ENCODE measurements at regions not wholly inside any gene's neighbourhood (a gene's known extent, or its start where the extent isn't known, plus 50 kb on each side); places are given as distances from the start of the nearest gene placed in this dataset.
"Not testable (repeated sequence)": the region's sequence is repeated elsewhere in the genome, so short reads cannot be mapped to it uniquely, and the experiment has no call there.

DNA sequence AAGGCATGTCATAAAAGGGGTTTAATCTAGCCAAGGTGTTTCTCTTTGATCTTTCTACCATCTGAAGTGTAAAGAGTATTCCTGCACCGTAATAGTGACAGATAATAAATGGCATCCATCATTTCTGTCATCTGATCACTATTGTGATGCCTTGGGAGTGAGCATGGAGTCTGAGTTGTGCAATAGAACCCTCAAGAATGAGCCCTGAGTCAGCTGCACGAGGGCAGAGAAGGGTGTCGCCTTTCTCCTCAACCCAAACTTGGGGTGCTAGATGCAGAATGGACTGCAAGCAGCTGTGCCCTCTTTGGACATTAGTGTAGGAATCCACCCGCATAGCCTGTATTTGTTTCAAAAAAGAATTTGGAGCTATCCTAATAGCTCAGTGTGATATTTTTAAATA lies 115.2 kb downstream of the ZNF37A start:
- no peaks in the 10 kb centered on the region for H3K27me3 ChIP-seq (ENCODE audit: control insufficient read depth, insufficient read depth, low read length)
- no peak overlapping the region for H3K9ac ChIP-seq (ENCODE audit: low read depth, low read length)
- no peaks in the 10 kb centered on the region for H3K9me3 ChIP-seq (replicated peaks; ENCODE audit: low read length)
- H3K36me3 ChIP-seq (ENCODE audit: insufficient read depth, low read length): no peaks in the 10 kb centered on the region
- no peaks in the 10 kb centered on the region for H3K4me1 ChIP-seq (ENCODE audit: control insufficient read depth, insufficient read depth, low read length)
- no peak overlapping the region for H3K4me3 ChIP-seq (ENCODE audit: low read length)
- no peak overlapping the region for H3K4me2 ChIP-seq (ENCODE audit: low read length)

DNA sequence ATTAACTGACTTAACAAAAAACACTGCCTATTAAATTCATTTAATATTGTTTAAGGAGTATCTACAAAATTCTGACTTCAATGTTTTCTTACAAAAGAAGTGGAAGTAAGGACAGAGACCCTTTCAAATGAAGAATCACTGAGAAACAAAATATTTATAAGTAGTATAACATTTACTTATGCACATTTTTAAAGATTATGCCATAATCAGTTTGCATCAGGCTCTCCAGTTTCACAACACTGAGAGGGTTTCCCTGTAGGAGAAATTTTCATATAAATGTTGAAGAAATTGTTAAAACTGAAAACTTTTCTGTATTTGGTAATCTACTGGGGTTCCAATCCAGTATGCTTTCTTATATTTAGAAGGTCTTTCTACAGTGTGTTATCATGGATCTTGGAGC lies 115.6 kb downstream of the ZNF37A start:
- not testable (repeated sequence) for H3K27me3 ChIP-seq (ENCODE audit: control insufficient read depth, insufficient read depth, low read length); H3K9ac ChIP-seq (ENCODE audit: low read depth, low read length); H3K36me3 ChIP-seq (ENCODE audit: insufficient read depth, low read length); H3K9me3 ChIP-seq (replicated peaks; ENCODE audit: low read length); H3K4me1 ChIP-seq (ENCODE audit: control insufficient read depth, insufficient read depth, low read length); H3K4me3 ChIP-seq (ENCODE audit: low read length); H3K4me2 ChIP-seq (ENCODE audit: low read length)

DNA sequence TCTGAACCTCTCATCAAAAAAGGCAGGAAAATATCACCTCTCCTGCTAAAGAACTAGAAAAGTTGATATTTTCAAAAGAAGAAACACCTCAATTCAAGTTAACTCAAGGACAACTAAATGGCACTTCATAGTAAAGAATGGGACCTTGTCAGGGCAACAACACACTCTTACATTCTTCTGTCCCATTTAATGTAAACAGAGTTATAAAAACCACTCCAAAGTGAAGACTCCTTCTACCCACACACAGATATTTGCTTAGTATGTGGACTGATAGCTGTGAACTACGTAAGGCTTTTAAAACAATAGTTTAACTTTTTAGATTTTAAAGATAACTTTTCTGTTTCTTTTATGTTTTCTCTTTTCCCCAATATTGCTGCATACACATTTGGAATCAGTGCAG lies 118.3 kb downstream of the ZNF37A start:
- no peak overlapping the region for H3K4me2 ChIP-seq (ENCODE audit: low read length)
- no peaks in the 10 kb centered on the region for H3K27me3 ChIP-seq (ENCODE audit: control insufficient read depth, insufficient read depth, low read length)
- no peaks in the 10 kb centered on the region for H3K9me3 ChIP-seq (replicated peaks; ENCODE audit: low read length)
- no peaks in the 10 kb centered on the region for H3K36me3 ChIP-seq (ENCODE audit: insufficient read depth, low read length)
- H3K4me1 ChIP-seq (ENCODE audit: control insufficient read depth, insufficient read depth, low read length): no peaks in the 10 kb centered on the region
- no peak overlapping the region for H3K9ac ChIP-seq (ENCODE audit: low read depth, low read length)
- no peak overlapping the region for H3K4me3 ChIP-seq (ENCODE audit: low read length)

DNA sequence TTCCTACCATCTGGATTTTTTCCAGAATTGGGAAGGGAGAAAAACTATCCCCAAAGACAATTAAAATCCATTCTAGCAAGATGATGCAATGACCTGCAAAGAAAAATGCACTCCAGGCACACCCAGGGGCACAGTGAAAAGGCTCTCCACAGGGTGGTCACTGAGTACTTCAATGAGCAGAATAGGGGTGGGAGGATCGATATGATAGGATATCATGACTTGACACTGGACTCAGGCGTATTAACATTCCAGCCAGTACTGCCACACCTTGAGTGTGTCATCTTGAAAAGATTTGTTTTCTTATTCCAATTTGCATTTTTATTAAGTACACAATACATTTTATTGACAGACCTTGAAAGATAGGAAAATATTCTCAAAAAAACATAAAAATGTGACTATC lies 132.2 kb downstream of the ZNF37A start:
- H3K27me3 ChIP-seq (ENCODE audit: control insufficient read depth, insufficient read depth, low read length): no peaks in the 10 kb centered on the region
- H3K4me2 ChIP-seq (ENCODE audit: low read length): no peak overlapping the region
- no peak overlapping the region for H3K4me3 ChIP-seq (ENCODE audit: low read length)
- no peaks in the 10 kb centered on the region for H3K4me1 ChIP-seq (ENCODE audit: control insufficient read depth, insufficient read depth, low read length)
- no peak overlapping the region for H3K9ac ChIP-seq (ENCODE audit: low read depth, low read length)
- H3K9me3 ChIP-seq (replicated peaks; ENCODE audit: low read length): peaks cover 2% of the 10 kb centered on the region
- no peaks in the 10 kb centered on the region for H3K36me3 ChIP-seq (ENCODE audit: insufficient read depth, low read length)

DNA sequence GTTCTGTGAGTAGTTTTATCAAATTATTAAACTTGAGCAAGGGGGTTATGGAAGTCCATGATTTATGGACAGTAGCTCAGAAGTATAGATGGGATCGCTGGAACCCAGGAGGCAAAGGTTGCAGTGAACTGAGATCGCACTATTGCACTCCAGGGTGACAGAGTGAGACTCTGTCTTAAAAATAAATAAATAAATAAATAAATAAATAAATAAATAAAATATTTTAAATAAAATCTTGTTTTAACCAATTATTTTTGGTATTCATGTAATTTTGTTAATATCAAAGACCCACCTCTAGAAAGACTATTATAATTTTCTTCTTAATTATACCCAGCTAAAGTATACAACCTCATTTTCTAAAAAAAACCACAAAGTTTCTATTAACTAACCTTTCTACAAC lies 134.3 kb downstream of the ZNF37A start:
- Histone ChIP-seq H3K4me1 (ENCODE audit: control insufficient read depth, insufficient read depth, low read length) (no peaks in the 10 kb centered on the region), H3K4me2 (ENCODE audit: low read length) (no peak overlapping the region), H3K4me3 (ENCODE audit: low read length) (no peak overlapping the region), H3K27me3 (ENCODE audit: control insufficient read depth, insufficient read depth, low read length) (no peaks in the 10 kb centered on the region), H3K36me3 (ENCODE audit: insufficient read depth, low read length) (no peaks in the 10 kb centered on the region), H3K9me3 (replicated peaks; ENCODE audit: low read length) (peaks cover 2% of the 10 kb centered on the region), H3K9ac (ENCODE audit: low read depth, low read length) (no peak overlapping the region)

DNA sequence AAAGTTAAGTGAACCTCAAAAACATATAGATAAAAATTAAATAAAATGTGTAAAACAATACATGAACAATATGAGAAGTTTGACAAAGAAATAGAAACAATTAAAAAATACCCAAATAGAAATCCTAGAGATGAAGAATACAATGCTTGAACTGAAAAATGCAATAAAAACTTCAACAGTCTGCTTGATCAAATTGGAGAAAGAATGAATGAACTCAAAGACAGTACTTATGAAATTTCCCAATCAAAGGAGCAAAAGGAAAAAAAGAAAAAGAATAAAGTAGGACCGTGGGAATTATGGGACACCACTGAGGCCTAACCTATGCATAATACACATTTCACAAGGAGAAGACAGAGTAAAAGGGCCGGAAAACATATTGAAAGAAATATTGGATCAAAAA lies 144.3 kb downstream of the ZNF37A start:
- H3K36me3 ChIP-seq (ENCODE audit: insufficient read depth, low read length); H3K27me3 ChIP-seq (ENCODE audit: control insufficient read depth, insufficient read depth, low read length); H3K4me2 ChIP-seq (ENCODE audit: low read length); H3K9me3 ChIP-seq (replicated peaks; ENCODE audit: low read length); H3K4me3 ChIP-seq (ENCODE audit: low read length); H3K9ac ChIP-seq (ENCODE audit: low read depth, low read length); H3K4me1 ChIP-seq (ENCODE audit: control insufficient read depth, insufficient read depth, low read length): not testable (repeated sequence)

DNA sequence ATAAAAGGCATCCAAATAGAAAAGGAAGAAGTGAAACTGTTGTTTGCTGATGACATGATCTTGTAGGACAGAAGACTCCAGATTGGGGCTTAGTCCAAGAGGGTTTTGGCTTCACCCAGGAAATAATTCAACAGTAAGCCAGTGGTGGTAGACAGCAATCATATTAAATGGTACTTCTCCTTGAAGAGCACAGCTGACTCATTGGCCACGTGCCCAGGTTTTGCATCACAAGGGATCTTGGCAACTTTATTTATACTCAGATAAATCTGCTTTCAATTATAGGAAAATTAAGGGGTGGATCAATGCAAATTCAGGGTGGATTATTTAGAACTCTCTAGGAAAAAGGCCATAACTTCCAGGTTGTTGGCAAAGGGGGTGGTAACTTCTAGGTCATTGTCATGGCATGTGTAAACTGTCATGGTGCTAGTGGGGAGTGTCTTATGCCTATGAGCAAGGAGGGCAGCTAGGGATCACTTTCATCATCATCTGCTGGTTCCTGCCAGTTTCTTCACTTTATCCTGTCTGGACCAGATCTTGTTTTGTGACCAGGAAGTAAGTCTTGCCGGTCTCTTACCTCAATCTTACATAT lies 148.0 kb downstream of the ZNF37A start:
- H3K9ac ChIP-seq (ENCODE audit: low read depth, low read length); H3K4me1 ChIP-seq (ENCODE audit: control insufficient read depth, insufficient read depth, low read length); H3K27me3 ChIP-seq (ENCODE audit: control insufficient read depth, insufficient read depth, low read length); H3K4me2 ChIP-seq (ENCODE audit: low read length); H3K9me3 ChIP-seq (replicated peaks; ENCODE audit: low read length); H3K36me3 ChIP-seq (ENCODE audit: insufficient read depth, low read length); H3K4me3 ChIP-seq (ENCODE audit: low read length): not testable (repeated sequence)

DNA sequence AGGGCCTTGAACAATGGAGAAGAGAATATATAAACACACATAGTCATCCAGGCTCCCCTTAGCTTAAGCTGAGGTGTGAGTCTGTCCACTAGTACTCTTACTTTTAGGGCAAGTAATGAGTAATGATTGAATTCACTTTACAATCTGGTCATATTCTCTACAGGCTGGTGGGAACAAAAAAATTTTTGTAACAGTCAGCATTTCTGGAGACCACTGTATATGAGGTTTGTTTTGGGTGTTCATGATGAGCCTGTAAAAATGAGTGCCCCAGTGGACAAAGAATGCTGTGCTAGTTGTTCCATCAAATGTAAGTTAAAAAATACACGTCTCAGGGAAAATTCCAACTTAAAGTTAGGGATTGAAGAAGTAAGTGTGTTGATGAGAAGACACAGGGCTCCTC lies 154.0 kb downstream of the ZNF37A start:
- H3K36me3 ChIP-seq (ENCODE audit: insufficient read depth, low read length); H3K4me1 ChIP-seq (ENCODE audit: control insufficient read depth, insufficient read depth, low read length); H3K4me2 ChIP-seq (ENCODE audit: low read length); H3K4me3 ChIP-seq (ENCODE audit: low read length); H3K9me3 ChIP-seq (replicated peaks; ENCODE audit: low read length); H3K9ac ChIP-seq (ENCODE audit: low read depth, low read length); H3K27me3 ChIP-seq (ENCODE audit: control insufficient read depth, insufficient read depth, low read length): not testable (repeated sequence)

DNA sequence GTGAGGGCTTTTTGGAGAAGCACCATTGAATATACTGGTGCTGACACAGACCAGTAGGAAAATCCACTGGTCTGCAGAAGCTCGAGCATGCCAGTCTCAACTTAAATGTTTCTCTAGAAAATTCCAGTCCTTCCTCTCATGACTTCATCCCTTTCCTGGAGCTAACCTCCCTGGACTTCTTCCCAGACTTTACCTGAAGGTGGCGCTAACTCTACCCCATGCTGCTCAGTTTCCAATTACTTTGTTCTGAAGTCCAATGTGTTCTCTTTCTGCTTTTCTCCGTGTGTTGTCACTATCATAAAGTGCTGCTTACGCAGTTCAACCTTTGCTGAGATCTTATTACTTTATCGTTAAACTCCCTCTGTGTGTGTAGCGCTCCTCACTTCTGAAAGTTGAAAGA lies 158.4 kb downstream of the ZNF37A start:
- H3K9ac ChIP-seq (ENCODE audit: low read depth, low read length); H3K4me1 ChIP-seq (ENCODE audit: control insufficient read depth, insufficient read depth, low read length); H3K9me3 ChIP-seq (replicated peaks; ENCODE audit: low read length); H3K27me3 ChIP-seq (ENCODE audit: control insufficient read depth, insufficient read depth, low read length); H3K4me3 ChIP-seq (ENCODE audit: low read length); H3K36me3 ChIP-seq (ENCODE audit: insufficient read depth, low read length); H3K4me2 ChIP-seq (ENCODE audit: low read length): not testable (repeated sequence)

DNA sequence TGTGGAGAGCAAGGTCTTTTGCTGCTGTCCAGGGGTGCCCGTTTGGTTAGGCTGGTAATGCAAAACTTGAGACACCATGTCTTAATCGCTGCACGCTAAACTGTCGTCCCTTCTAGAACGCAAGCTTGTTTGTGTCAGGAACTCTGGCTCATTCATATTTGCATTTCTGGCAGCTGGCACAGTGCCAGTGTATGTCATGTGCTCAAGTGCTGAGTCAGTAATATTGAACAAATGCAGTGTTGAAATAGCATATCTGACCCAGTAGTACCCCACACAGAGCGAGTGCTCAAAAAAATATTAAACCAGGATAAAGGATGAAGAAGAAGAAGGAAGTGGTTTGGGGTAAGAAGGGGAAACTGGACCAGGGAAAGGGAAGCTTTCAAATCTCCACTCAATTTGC lies 173.4 kb downstream of the ZNF37A start:
- not testable (repeated sequence) for H3K27me3 ChIP-seq (ENCODE audit: control insufficient read depth, insufficient read depth, low read length); H3K4me2 ChIP-seq (ENCODE audit: low read length); H3K9ac ChIP-seq (ENCODE audit: low read depth, low read length); H3K4me1 ChIP-seq (ENCODE audit: control insufficient read depth, insufficient read depth, low read length); H3K36me3 ChIP-seq (ENCODE audit: insufficient read depth, low read length); H3K9me3 ChIP-seq (replicated peaks; ENCODE audit: low read length); H3K4me3 ChIP-seq (ENCODE audit: low read length)

DNA sequence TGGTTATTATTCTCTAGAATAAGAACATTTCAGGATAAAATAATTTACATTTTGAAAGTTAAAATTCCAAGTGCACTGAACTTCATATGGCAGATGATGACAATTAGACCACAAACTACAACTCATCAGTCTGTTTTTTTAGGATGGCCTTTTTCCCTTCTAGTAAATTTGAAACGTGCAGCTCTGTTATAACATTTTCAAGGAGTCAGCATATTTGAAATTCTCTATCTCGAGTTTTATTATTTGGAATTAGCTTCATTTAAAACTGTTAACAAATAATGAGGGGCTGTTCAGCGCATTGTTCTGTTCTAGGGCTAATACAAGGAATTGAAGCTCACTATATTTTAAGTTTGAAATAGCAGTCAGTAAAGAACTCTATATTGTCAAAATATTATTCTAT lies 176.9 kb downstream of the ZNF37A start:
- H3K4me1 ChIP-seq (ENCODE audit: control insufficient read depth, insufficient read depth, low read length); H3K4me3 ChIP-seq (ENCODE audit: low read length); H3K27me3 ChIP-seq (ENCODE audit: control insufficient read depth, insufficient read depth, low read length); H3K4me2 ChIP-seq (ENCODE audit: low read length); H3K9me3 ChIP-seq (replicated peaks; ENCODE audit: low read length); H3K36me3 ChIP-seq (ENCODE audit: insufficient read depth, low read length); H3K9ac ChIP-seq (ENCODE audit: low read depth, low read length): not testable (repeated sequence)

DNA sequence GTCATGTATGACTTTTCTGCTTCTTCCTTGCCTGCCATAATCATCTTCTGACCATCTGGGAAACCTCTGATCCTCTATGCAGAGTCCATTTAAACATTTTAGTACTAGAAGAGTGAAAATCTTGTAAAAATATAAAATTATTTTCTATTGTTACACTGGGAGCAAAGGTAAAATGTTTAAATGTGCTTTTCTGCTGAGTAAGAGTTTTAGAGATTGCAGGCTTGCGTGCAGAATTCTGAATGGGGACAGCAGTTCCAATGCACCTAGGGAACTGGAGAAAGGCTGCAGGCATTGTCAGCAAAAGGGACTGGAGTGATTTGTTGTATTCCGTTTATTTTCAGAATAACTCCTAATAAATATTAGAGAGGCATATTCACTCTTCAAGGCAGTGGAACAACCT lies 180.7 kb downstream of the ZNF37A start:
- H3K36me3 ChIP-seq (ENCODE audit: insufficient read depth, low read length); H3K9ac ChIP-seq (ENCODE audit: low read depth, low read length); H3K9me3 ChIP-seq (replicated peaks; ENCODE audit: low read length): not testable (repeated sequence)

DNA sequence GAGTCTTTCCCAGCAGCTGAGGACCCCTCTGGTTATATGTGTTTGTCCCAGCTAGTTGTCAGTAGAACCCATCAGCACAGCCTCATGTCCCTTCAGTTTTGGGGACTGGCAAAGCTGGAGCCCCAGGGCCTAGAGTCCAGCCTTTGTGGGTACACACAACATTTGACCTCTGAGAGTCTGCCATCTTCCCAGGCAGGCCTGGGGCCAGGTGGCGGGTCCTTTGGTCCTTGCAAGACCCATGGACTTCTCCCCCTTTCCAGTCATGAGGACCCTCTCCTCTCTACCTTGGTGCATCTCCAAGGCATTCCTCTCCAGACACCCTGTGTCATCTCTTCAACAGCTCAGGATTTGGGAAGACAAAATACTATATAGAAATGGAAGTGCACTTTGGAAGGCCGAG lies 198.4 kb downstream of the ZNF37A start:
- H3K9me3 ChIP-seq (replicated peaks; ENCODE audit: low read length); H3K9ac ChIP-seq (ENCODE audit: low read depth, low read length); H3K4me3 ChIP-seq (ENCODE audit: low read length); H3K4me2 ChIP-seq (ENCODE audit: low read length); H3K27me3 ChIP-seq (ENCODE audit: control insufficient read depth, insufficient read depth, low read length); H3K36me3 ChIP-seq (ENCODE audit: insufficient read depth, low read length); H3K4me1 ChIP-seq (ENCODE audit: control insufficient read depth, insufficient read depth, low read length): not testable (repeated sequence)

More for the DNA sequence above, 180.7 kb downstream of the ZNF37A start:
- H3K4me1 ChIP-seq (ENCODE audit: control insufficient read depth, insufficient read depth, low read length); H3K4me2 ChIP-seq (ENCODE audit: low read length); H3K4me3 ChIP-seq (ENCODE audit: low read length); H3K27me3 ChIP-seq (ENCODE audit: control insufficient read depth, insufficient read depth, low read length): not testable (repeated sequence)

Measured in skeletal muscle satellite cell (primary cell).